ENCODE measurements at regions not wholly inside any gene's neighbourhood (a gene's known extent, or its start where the extent isn't known, plus 50 kb on each side); places are given as distances from the start of the nearest gene placed in this dataset.

- Histone ChIP-seq H2BK20ac (ENCODE audit: low read depth, low read length) (no peak overlapping the region), H3K4me3 (ENCODE audit: insufficient read depth, low read depth, low read length) (no peak overlapping the region), H3K9me3 (ENCODE audit: control insufficient read depth, insufficient read depth, low read length) (no peaks in the 10 kb centered on the region), H3K18ac (ENCODE audit: low read depth, low read length) (no peak overlapping the region), H4K91ac (ENCODE audit: insufficient read depth, low read depth, low read length) (no peak overlapping the region), H4K5ac (ENCODE audit: low read depth, low read length) (no peak overlapping the region), H3K27me3 (ENCODE audit: control insufficient read depth, insufficient read depth, low read length) (no peaks in the 10 kb centered on the region), H3K56ac (ENCODE audit: extremely low read depth, insufficient read depth, low read length) (no peak overlapping the region), H3K36me3 (ENCODE audit: control insufficient read depth, insufficient read depth, low read length) (no peaks in the 10 kb centered on the region), H3K4ac (ENCODE audit: low read depth, low read length) (no peak overlapping the region), H3K9me1 (ENCODE audit: insufficient read depth, low read length) (no peaks in the 10 kb centered on the region), H3K79me1 (ENCODE audit: low read depth in 1 of 2, low read length in 2 of 2) (no peaks in the 10 kb centered on the region), H4K20me1 (ENCODE audit: insufficient read depth, low read length) (no peaks in the 10 kb centered on the region), H3K4me2 (ENCODE audit: low read depth, low read length) (no peak overlapping the region), H2AK9ac (replicated peaks; ENCODE audit: low read depth, low read length, poor library complexity) (no peak overlapping the region), H3K4me1 (ENCODE audit: control insufficient read depth, insufficient read depth, low read length) (no peaks in the 10 kb centered on the region), H4K8ac (ENCODE audit: low read depth in 2 of 2, low read length in 2 of 2) (no peak overlapping the region), H2AFZ (replicated peaks; ENCODE audit: low read length, poor library complexity) (no peak overlapping the region), H3K23ac (ENCODE audit: low read depth, low read length) (no peak overlapping the region), H2BK120ac (ENCODE audit: low read depth, low read length) (no peak overlapping the region), H3K14ac (replicated peaks; ENCODE audit: low read depth, low read length) (no peak overlapping the region), H3K9ac (ENCODE audit: low read depth, low read length) (no peak overlapping the region), H3K27ac (ENCODE audit: insufficient read depth, low read length) (no peak overlapping the region), H2AK5ac (ENCODE audit: low read depth, low read length) (no peak overlapping the region), H2BK5ac (ENCODE audit: low read depth, low read length, poor library complexity, severe bottlenecking) (no peak overlapping the region), H2BK15ac (ENCODE audit: low read depth, low read length) (no peak overlapping the region)
- DNase-seq (no peak), ATAC-seq (ENCODE audit: low read depth) (no peak)
- dilution Hi-C loops (cut with HindIII; ENCODE audit: low sequenced_read_pairs, unreplicated experiment) (no loop called here), in situ Hi-C loops (cut with MboI; ENCODE audit: low sequenced_read_pairs) (no loop called here), intact Hi-C loops (cut with micrococcal nuclease) (no loop called here)
- WGBS, 2 experiments (ENCODE audit: extremely low coverage in 2 of 2, insufficient read length in 1 of 2): no CpG with 5 or more reads among the region's 3 CpGs
- TF ChIP-seq CEBPB (IDR thresholded peaks at IDR 0.05; ENCODE audit: low read depth, low read length) (no peak), FOS (IDR thresholded peaks at IDR 0.05; ENCODE audit: low read depth, low read length) (no peak), POLR2A (IDR thresholded peaks at IDR 0.05; ENCODE audit: low read depth, low read length) (no peak), RCOR1 (IDR thresholded peaks at IDR 0.05; ENCODE audit: insufficient replicate concordance, low read length) (no peak), MAFK (IDR thresholded peaks at IDR 0.05; ENCODE audit: low read depth, low read length) (no peak), MAZ (IDR thresholded peaks at IDR 0.05; ENCODE audit: borderline replicate concordance, low read depth, low read length) (no peak), RFX5 (IDR thresholded peaks at IDR 0.05; ENCODE audit: low read depth, low read length) (no peak), MXI1 (IDR thresholded peaks at IDR 0.05; ENCODE audit: borderline replicate concordance, low read depth, low read length) (no peak), ELK1 (IDR thresholded peaks at IDR 0.05; ENCODE audit: borderline replicate concordance, low read depth, low read length) (no peak), BHLHE40 (IDR thresholded peaks at IDR 0.05; ENCODE audit: low read depth, low read length) (no peak), CHD1 (IDR thresholded peaks at IDR 0.05; ENCODE audit: low read depth, low read length) (no peak), NFE2L2 (IDR thresholded peaks at IDR 0.05; ENCODE audit: low read depth, low read length) (no peak), CTCF (conservative IDR thresholded peaks at IDR 0.05; ENCODE audit: low read depth, low read length) (no peak), RAD21 (IDR thresholded peaks at IDR 0.05; ENCODE audit: low read length) (no peak), USF2 (IDR thresholded peaks at IDR 0.05; ENCODE audit: low read depth, low read length) (no peak), SMC3 (IDR thresholded peaks at IDR 0.05; ENCODE audit: low read depth, low read length) (no peak)
- ChIA-PET POLR2A (ENCODE audit: unreplicated experiment) (no interaction called here), CTCF (interaction anchor here (0.6 to 1.0 kb wide), 2 partner anchors 12 to 455 kb away, joined by 3 to 4 read pairs; no protein-coding TSS in a partner anchor)
- BruUV-seq (replicated peaks): no TSS peak
Observed at GRCh38 chr16:51306116-51306515, 155.0 kb upstream of the SALL1 start.

All from IMR-90 (cell line).